MCF 10A (cell line): ENCODE measurements at regions not wholly inside any gene's neighbourhood (a gene's known extent, or its start where the extent isn't known, plus 50 kb on each side); places are given as distances from the start of the nearest gene placed in this dataset.

Experiments used
- BruUV-seq: library from RNA; stranded (reverse); fragments of 400-500 nt; replicated peaks from 2 replicates; lab custom pipeline; 2021; lab: Mats Ljungman, UMichigan
- CTCF ChIA-PET: fragments of 300-600 bp; sonication (Branson Sonifier 250); formaldehyde crosslinking; extraction: SDS; loops from one replicate; lab custom pipeline; 2021; ENCODE audit warnings: antibody characterized with exemption, inconsistent platforms; lab: Yijun Ruan, JAX
- POLR2A ChIA-PET: fragments of 300-600, 350-650 bp; sonication (Branson Sonifier 250); formaldehyde crosslinking; extraction: SDS; loops from one replicate; lab custom pipeline; 2020; ENCODE audit warnings: antibody characterized with exemption, inconsistent platforms; lab: Yijun Ruan, JAX
- DNase-seq: peaks from one replicate; pipeline ENCODE4 v3.0.0-alpha.2; 2018; ENCODE audit not compliant: unreplicated experiment
- H3K27ac Mint-ChIP-seq: one replicate; pipeline ENCODE4 v1.8.0; 2022; ENCODE audit warnings: mild to moderate bottlenecking, low read depth, mixed read lengths; ENCODE audit not compliant: unreplicated experiment
- H3K27me3 Mint-ChIP-seq: one replicate; pipeline ENCODE4 v1.8.0; 2022; ENCODE audit warnings: mixed read lengths; ENCODE audit not compliant: insufficient read depth, unreplicated experiment
- H3K36me3 Mint-ChIP-seq: one replicate; pipeline ENCODE4 v1.8.0; 2022; ENCODE audit warnings: mild to moderate bottlenecking, moderate library complexity, mixed read lengths; ENCODE audit not compliant: insufficient read depth, unreplicated experiment
- H3K4me1 Mint-ChIP-seq: one replicate; pipeline ENCODE4 v1.8.0; 2022; ENCODE audit warnings: mixed read lengths; ENCODE audit not compliant: insufficient read depth, unreplicated experiment
- H3K4me3 Mint-ChIP-seq: one replicate; pipeline ENCODE4 v1.8.0; 2022; ENCODE audit warnings: mild to moderate bottlenecking, moderate library complexity, mixed read lengths; ENCODE audit not compliant: unreplicated experiment
- H3K9me3 Mint-ChIP-seq: one replicate; pipeline ENCODE4 v1.8.0; 2022; ENCODE audit warnings: mixed read lengths; ENCODE audit not compliant: unreplicated experiment
- intact Hi-C: fragments of 100-400 bp; cut with micrococcal nuclease; formaldehyde crosslinking; loops from 2 replicates; pipeline ENCODE4 v1.14.1; 2022
- TF ChIP-seq, protein P1 (sequence below): fragments of 200-600 bp; IDR thresholded peaks from one replicate; pipeline ENCODE4 v1.8.0; 2022; ENCODE audit warnings: antibody characterized with exemption, mild to moderate bottlenecking; ENCODE audit not compliant: unreplicated experiment

DNA sequence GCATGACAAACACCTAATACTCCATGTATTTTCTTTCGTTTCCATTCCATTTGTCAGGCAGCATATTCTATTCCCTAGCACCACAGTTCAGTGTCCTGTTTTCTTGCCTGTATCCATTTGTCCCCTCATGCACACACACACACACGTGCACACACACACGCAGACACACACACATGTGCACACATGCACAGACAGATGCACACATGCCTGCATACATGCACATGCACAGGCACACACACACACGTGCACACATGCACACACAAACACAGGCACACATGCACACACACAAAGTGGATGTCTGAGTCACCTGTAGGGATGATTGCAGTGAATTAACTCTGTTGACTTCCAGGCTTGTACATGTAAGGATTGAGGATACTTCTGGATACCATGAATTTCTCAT is 226.7 kb upstream of the SYNDIG1 start:
- peaks cover 56% of the 10 kb centered on the region for H3K9me3 Mint-ChIP-seq
- TF ChIP-seq, protein P1, sequence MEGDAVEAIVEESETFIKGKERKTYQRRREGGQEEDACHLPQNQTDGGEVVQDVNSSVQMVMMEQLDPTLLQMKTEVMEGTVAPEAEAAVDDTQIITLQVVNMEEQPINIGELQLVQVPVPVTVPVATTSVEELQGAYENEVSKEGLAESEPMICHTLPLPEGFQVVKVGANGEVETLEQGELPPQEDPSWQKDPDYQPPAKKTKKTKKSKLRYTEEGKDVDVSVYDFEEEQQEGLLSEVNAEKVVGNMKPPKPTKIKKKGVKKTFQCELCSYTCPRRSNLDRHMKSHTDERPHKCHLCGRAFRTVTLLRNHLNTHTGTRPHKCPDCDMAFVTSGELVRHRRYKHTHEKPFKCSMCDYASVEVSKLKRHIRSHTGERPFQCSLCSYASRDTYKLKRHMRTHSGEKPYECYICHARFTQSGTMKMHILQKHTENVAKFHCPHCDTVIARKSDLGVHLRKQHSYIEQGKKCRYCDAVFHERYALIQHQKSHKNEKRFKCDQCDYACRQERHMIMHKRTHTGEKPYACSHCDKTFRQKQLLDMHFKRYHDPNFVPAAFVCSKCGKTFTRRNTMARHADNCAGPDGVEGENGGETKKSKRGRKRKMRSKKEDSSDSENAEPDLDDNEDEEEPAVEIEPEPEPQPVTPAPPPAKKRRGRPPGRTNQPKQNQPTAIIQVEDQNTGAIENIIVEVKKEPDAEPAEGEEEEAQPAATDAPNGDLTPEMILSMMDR = no peak
- H3K27me3 Mint-ChIP-seq = no peaks in the 10 kb centered on the region
- no peak for DNase-seq
- H3K4me3 Mint-ChIP-seq = no peak overlapping the region
- intact Hi-C loops = no loop called here
- ChIA-PET CTCF (no interaction called here), POLR2A (no interaction called here)
- H3K36me3 Mint-ChIP-seq = no peaks in the 10 kb centered on the region
- H3K27ac Mint-ChIP-seq = no peak overlapping the region
- no TSS peak for BruUV-seq
- no peaks in the 10 kb centered on the region for H3K4me1 Mint-ChIP-seq

DNA sequence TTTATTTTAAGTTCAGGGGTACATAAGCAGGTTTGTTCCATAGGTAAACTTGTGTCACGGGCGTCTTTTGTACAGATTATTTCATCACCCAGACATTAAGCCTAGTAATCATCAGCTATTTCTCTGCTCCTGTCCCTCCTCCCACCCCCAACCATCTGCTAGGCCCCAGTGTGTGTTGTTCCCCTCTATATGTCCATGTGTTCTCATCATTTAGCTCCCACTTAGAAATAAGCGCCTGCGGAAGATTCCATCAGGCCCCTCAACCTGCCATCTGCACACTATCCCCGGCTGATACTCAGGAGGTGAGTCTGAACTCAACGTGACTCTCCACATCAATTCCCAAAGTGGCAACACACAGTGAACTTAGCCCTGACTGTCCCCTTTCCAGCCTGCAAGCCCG is 228.0 kb upstream of the SYNDIG1 start:
- intact Hi-C loops = no loop called here
- H3K27ac Mint-ChIP-seq = no peak overlapping the region
- CTCF ChIA-PET = no interaction called here

DNA sequence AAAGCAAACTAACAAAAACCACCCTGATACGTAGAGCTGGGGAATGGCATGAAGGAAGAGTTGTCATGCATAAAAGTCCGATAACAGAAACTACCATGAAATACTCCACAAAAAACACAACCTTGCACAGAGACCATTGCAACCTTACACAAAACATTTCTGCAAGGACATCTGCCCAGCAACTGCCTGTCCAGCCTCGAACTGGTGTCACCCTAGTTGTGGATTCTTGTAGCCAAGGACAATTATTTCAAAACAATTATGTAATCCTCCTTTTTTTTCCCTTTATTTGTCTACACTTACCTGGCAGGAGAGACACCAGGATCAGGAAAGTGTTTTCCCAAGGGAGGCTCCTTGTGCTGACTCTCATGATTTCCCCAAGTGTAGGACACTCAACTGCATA is 232.5 kb upstream of the SYNDIG1 start:
- CTCF ChIA-PET = no interaction called here
- POLR2A ChIA-PET = no interaction called here
- intact Hi-C loops = no loop called here

More for the DNA sequence above, 228.0 kb upstream of the SYNDIG1 start:
- Mint-ChIP-seq H3K9me3 (peaks cover 61% of the 10 kb centered on the region), H3K4me3 (no peak overlapping the region), H3K4me1 (no peaks in the 10 kb centered on the region), H3K27me3 (no peaks in the 10 kb centered on the region), H3K36me3 (no peaks in the 10 kb centered on the region)
- POLR2A ChIA-PET = interaction anchor here (0.5 kb wide), 1 partner anchor 590 kb away, joined by 3 read pairs; no protein-coding TSS in a partner anchor
- no peak for DNase-seq
- TF ChIP-seq, protein P1 = no peak
- no TSS peak for BruUV-seq

DNA sequence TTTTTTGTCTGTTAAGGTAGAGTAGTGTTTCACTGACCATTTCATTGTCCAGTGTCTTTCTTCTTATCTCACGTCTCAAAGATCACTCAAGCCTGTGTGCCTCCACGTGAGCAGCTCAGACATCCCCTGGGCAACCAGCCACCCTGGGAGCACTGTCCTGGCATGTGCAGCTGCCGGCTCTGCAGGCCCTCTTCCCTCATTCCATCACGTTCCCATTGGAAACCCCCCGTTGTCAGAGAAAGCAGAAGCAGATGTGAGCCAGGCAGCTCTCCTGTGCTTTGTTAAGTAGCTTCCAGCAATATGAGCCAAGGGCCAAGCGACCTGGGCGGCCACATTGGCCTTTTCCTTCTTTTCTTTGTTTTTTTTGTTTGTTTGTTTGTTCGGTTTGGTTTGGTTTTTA is 233.2 kb upstream of the SYNDIG1 start:
- BruUV-seq = no TSS peak
- no peak overlapping the region for H3K4me3 Mint-ChIP-seq
- peaks cover 45% of the 10 kb centered on the region for H3K9me3 Mint-ChIP-seq
- no peaks in the 10 kb centered on the region for H3K4me1 Mint-ChIP-seq
- TF ChIP-seq, protein P1 = no peak
- H3K27me3 Mint-ChIP-seq = no peaks in the 10 kb centered on the region
- intact Hi-C loops = no loop called here
- H3K27ac Mint-ChIP-seq = no peak overlapping the region
- CTCF ChIA-PET = no interaction called here
- H3K36me3 Mint-ChIP-seq = no peaks in the 10 kb centered on the region
- POLR2A ChIA-PET = no interaction called here
- no peak for DNase-seq

More for the DNA sequence above, 232.5 kb upstream of the SYNDIG1 start:
- Mint-ChIP-seq H3K36me3 (no peaks in the 10 kb centered on the region), H3K27ac (no peak overlapping the region), H3K4me1 (no peaks in the 10 kb centered on the region), H3K4me3 (no peak overlapping the region), H3K9me3 (peaks cover 45% of the 10 kb centered on the region), H3K27me3 (no peaks in the 10 kb centered on the region)
- BruUV-seq = no TSS peak
- no peak for DNase-seq
- TF ChIP-seq, protein P1 = no peak
